Limb (tissue), 2 donors: ENCODE measurements at regions not wholly inside any gene's neighbourhood (a gene's known extent, or its start where the extent isn't known, plus 50 kb on each side); places are given as distances from the start of the nearest gene placed in this dataset.
"Not testable (repeated sequence)": the region's sequence is repeated elsewhere in the genome, so short reads cannot be mapped to it uniquely, and the experiment has no call there.

Source experiments
- DNase-seq, 2 donors: peaks; one replicate each; pipeline ENCODE4 v3.0.0-alpha.2; 2016; ENCODE audit errors: extremely low spot score in 2 of 2

GRCh38 chr10:61051344-61051743, 107.4 kb upstream of the RHOBTB1 start:
- no peak for DNase-seq

DNA sequence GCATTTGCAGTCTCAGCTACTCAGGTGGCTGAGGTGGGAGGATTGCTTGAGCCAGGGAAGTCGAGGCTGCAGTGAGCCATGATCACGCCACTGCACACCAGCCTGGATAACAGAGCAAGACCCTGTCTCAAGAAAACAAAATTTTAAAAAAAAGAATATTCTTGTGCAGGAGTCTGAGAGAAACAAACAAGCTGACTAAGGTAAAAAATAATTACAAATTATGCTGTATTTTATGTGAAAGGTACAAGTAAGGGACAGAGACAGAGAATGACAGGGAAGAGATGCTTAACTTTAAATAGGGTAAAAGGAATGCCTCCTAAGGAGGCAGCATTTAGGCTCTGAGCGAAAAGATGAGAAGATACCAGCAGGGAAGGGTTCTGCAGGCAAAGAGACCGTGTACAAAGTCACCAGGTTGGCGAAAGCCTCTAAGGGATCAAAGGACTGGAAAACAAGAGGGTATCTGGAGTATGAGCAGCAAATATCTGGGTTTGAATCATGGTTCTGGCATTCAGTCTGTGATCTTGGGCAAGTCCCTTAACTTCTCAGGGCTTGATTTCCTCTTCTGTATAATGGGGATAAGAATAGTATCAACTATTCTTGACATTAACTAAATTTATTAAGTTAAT, 106.2 kb upstream of the RHOBTB1 start:
- no peak for DNase-seq

DNA sequence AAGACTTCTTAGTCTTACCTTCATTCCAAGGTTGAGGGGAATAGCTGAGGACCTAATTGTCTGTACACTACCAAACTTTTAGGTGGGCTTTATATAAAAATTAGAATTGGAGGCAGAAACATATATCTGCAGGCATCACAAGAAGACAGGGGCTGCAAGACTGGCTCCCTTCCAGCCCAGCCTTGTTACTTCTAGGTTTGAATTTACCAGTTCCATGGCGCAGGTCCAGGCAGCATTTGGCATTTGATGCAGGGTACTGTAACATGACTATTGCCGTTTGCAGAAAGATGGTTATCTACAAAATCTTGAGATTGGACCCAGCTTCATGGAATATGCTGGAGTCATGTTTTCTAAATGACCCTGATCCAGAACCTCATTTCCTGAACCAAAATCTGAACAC, 105.4 kb upstream of the RHOBTB1 start:
- DNase-seq, result no peak

DNA sequence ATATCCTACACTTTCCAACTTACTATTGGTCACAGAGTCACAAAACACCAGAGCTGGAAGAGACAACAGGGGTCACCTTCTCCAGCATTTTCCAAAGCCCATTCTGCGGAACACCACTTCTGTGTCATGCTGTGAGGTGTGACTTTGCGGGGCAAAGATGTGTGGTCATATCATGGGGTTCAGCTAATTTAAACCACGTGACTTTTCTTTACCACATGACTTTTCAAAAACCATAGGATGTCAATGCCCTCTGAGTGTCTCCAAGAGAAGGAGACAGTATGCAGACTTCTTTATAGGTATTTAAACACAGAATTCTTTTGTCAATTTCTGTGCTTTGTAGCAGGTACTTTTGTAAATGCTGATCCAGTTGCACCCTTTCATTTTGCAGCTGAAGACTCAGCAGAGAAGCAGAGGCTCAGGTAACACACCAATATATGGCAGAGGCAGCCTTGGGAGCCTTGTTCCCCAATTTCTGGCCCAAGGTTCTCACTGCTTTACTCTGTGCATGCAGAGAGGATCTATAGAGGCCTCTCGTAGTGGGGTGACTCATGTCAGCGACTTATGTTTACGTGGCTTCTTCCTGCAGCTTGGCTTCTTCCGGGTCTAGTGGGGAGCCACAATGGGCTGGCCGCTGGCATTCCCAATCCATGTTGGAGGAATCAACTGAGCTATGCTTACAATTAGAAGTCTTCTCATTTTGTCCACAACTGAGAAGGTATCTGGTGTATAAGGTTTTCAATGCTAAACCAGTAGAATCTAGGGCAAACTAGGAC, 104.0 kb upstream of the RHOBTB1 start:
- no peak for DNase-seq

- DNase-seq, result peak in 1 of 2 donors; percentile 49
Observed at GRCh38 chr10:61047081-61047480, 103.1 kb upstream of the RHOBTB1 start.

DNA sequence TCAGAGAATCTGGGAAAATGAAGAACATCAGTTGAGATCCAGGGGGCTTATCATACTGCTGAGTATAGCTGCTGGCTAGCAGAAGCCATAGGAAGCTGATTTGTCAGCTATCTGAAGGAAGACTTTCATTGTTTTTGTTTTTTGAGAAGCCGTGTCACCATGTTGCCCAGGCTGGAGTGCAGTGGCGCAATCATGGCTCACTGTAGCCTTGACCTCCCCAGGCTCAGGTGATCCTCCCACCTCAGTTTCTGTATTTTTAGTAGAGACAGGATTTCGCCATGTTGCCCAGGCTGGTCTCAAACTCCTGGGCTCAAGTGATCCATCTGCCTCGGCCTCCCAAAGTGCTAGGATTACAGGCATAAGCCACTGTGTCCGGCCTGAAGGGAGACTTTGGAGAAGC, 101.5 kb upstream of the RHOBTB1 start:
- not testable (repeated sequence) for DNase-seq

DNA sequence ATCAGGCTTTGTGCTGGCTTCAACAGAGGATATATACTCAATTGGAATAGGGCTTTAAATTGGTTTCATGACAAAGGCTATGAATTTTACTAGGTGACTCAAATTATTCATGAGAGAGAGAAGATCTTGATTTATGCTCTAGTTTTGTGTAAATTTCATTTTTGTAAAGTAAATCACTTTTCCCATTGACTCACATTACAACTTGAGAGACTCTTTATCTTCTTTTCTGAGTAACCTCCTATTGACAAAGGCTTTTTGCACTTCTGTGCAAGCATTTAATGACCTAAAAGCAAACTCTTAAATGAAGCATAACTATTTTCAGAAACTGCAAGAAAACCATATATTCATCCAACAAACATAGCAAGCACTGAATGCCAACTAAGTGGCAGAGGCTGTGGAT, 98.5 kb upstream of the RHOBTB1 start:
- DNase-seq, result no peak

DNA sequence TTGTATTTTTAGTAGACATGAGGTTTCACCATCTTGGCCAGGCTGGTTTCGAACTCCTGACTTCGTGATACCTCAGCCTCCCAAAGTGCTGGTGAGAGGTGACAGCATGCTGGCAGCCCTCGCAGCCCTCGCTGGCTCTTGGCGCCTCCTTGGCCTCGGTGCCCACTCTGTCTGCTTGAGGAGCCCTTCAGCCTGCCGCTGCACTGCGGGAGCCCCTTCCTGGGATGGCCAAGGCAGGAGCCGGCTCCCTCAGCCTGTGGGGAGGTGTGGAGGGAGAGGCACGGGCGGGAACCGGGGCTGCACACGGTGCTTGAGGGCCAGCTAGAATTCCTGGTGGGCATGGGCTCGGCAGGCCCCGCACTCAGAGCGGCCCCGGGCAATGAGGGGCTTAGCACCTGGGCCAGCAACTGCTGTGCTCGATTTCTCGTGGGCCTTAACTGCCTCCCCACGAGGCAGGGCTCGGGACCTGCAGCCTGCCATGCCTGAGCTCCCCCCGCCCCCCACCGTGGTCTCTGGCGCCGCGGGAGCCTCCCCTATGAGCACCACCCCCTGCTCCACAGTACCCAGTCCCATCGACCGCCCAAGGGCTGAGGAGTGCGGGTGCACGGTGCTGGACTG, 96.5 kb upstream of the RHOBTB1 start:
- DNase-seq, result no peak

- no peak for DNase-seq
Observed at GRCh38 chr10:61039868-61040267, 95.9 kb upstream of the RHOBTB1 start.

GRCh38 chr10:61037261-61037830, 93.4 kb upstream of the RHOBTB1 start:
- not testable (repeated sequence) for DNase-seq

GRCh38 chr10:61036148-61036547, 92.2 kb upstream of the RHOBTB1 start:
- not testable (repeated sequence) for DNase-seq

- DNase-seq, result no peak
Observed at GRCh38 chr10:61031341-61031740, 87.4 kb upstream of the RHOBTB1 start.

DNA sequence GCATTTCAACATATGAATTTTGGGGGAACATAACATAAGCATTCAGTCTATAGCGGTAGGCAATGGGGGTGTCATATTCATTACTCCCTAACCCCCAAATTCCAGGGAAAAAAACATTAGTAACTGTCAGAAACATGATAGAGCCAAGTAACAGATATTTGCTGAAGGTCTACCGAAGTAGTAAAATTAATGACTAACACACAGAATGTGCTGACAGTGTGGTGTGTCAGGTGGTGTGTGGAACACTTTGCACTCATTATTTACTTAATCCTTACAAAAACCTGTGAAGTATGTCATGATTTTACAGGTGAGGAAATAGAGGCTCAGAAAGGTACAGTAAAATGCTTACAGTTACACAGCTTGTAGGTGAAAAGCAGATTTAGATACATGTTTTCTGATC, 85.4 kb upstream of the RHOBTB1 start:
- DNase-seq, result no peak

GRCh38 chr10:61028861-61029361, 84.9 kb upstream of the RHOBTB1 start:
- DNase-seq, result no peak

GRCh38 chr10:61024856-61025201, 80.8 kb upstream of the RHOBTB1 start:
- DNase-seq, result no peak

- peak in 1 of 2 donors; percentile 72 for DNase-seq
Observed at GRCh38 chr10:61024151-61024855, 80.3 kb upstream of the RHOBTB1 start.

DNA sequence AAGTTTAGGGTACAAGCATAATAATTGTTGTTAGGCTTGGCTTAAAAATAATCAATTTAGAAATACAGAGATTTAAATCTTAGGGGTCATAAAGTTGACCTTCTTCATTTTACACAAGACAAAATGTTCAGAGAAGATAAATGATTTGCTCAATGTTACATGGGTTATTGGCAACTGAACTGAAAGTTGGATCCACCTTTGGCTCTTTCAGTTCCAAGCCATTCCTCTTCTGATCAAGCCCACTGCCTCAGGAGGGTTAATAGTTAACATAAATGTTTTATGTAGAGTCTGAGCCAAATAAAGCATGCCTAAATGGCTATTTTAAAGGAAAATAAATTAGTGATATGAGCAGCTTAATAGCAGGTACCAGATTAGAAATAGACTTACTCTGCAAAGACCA, 79.1 kb upstream of the RHOBTB1 start:
- DNase-seq, result no peak

DNA sequence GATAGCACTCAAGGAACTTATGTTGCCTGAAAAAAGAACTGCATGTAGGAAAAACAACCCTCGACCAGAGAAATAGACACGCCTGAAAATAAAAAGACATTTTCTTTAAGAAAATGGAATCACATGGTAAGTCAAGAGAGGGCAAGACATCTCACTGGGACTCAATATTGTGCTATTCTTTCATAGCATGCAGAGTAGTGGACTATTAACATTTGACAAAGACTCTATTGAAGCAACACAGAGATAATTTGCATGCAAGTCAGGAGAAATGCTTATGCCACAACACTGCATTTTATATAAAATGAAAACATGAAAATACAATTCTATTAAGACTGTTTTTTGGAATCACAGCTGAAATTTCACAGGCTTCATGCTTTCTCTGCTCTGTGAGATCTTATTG, 77.9 kb upstream of the RHOBTB1 start:
- DNase-seq, result no peak

- no peak for DNase-seq
Observed at GRCh38 chr10:61020420-61021158, 76.6 kb upstream of the RHOBTB1 start.

DNA sequence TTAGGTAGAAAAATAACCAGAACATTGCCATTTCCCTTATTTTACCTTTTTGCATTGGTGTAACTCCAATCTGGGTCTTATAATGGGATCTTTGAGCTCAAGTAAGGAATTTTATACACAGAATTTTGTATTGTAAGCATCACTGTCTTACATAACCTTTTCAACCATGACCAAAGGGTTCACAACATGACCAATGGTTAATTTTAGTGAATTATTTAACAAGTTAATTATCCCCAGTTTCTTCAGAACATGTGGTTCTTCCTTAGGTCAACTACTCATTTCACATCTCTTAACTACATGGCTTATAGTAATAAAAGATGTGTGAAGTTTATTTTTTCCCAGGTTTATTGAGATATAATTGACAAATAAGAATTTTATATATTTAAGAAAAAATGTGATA, 74.2 kb upstream of the RHOBTB1 start:
- no peak for DNase-seq

- DNase-seq, result no peak
Observed at GRCh38 chr10:61016630-61017029, 72.6 kb upstream of the RHOBTB1 start.
